ENCODE measurements at regions not wholly inside any gene's neighbourhood (a gene's known extent, or its start where the extent isn't known, plus 50 kb on each side); places are given as distances from the start of the nearest gene placed in this dataset.

- TF ChIP-seq TAF1 (IDR thresholded peaks at IDR 0.05; ENCODE audit: borderline replicate concordance, insufficient read depth, low read length) (no peak), POLR2AphosphoS5 (IDR thresholded peaks at IDR 0.05; ENCODE audit: low read depth, low read length) (no peak), REST (IDR thresholded peaks at IDR 0.05; ENCODE audit: insufficient read depth in 1 of 2, low read depth in 2 of 2, low read length in 2 of 2) (no peak), SIN3A (IDR thresholded peaks at IDR 0.05; ENCODE audit: borderline replicate concordance, insufficient read depth, low read length) (no peak), FOXP2 (optimal IDR thresholded peaks at IDR 0.05; ENCODE audit: borderline replicate concordance, extremely low read depth, extremely low read length, insufficient read depth) (no peak)
These were observed 105.5 kb upstream of the HDAC4 start for GRCh38 chr2:239506101-239506857.
